Astrocyte of the spinal cord (primary cell): ENCODE measurements at regions not wholly inside any gene's neighbourhood (a gene's known extent, or its start where the extent isn't known, plus 50 kb on each side); places are given as distances from the start of the nearest gene placed in this dataset.

Experiments
- DNase-seq: peaks from one replicate; pipeline ENCODE4 v3.0.0; 2011; ENCODE audit warnings: low read depth, low spot score
- H3K4me3 ChIP-seq: 2 replicates; pipeline ENCODE4 v1.5.1; 2011; ENCODE audit warnings: low read depth, mild to moderate bottlenecking, low read length, moderate library complexity
- in situ Hi-C: cut with HindIII; loops from 2 replicates; pipeline ENCODE4 v1.10.0; 2017; ENCODE audit warnings: low sequenced_read_pairs
- TF ChIP-seq, protein P1 (sequence below): IDR thresholded peaks from 2 replicates; pipeline ENCODE4 v1.5.1; 2012; ENCODE audit warnings: low read depth, mild to moderate bottlenecking, low read length, inconsistent platforms

GRCh38 chr12:98431089-98431488, 84.3 kb upstream of the TMPO start:
- H3K4me3 ChIP-seq, result no peak overlapping the region
- TF ChIP-seq, protein P1, sequence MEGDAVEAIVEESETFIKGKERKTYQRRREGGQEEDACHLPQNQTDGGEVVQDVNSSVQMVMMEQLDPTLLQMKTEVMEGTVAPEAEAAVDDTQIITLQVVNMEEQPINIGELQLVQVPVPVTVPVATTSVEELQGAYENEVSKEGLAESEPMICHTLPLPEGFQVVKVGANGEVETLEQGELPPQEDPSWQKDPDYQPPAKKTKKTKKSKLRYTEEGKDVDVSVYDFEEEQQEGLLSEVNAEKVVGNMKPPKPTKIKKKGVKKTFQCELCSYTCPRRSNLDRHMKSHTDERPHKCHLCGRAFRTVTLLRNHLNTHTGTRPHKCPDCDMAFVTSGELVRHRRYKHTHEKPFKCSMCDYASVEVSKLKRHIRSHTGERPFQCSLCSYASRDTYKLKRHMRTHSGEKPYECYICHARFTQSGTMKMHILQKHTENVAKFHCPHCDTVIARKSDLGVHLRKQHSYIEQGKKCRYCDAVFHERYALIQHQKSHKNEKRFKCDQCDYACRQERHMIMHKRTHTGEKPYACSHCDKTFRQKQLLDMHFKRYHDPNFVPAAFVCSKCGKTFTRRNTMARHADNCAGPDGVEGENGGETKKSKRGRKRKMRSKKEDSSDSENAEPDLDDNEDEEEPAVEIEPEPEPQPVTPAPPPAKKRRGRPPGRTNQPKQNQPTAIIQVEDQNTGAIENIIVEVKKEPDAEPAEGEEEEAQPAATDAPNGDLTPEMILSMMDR, result no peak
- DNase-seq, result no peak
- in situ Hi-C loops, result no loop called here

- no peak for DNase-seq
- TF ChIP-seq, protein P1, result no peak
- in situ Hi-C loops, result no loop called here
- H3K4me3 ChIP-seq, result no peak overlapping the region
Measured at GRCh38 chr12:98437166-98437565, 78.2 kb upstream of the TMPO start.

DNA sequence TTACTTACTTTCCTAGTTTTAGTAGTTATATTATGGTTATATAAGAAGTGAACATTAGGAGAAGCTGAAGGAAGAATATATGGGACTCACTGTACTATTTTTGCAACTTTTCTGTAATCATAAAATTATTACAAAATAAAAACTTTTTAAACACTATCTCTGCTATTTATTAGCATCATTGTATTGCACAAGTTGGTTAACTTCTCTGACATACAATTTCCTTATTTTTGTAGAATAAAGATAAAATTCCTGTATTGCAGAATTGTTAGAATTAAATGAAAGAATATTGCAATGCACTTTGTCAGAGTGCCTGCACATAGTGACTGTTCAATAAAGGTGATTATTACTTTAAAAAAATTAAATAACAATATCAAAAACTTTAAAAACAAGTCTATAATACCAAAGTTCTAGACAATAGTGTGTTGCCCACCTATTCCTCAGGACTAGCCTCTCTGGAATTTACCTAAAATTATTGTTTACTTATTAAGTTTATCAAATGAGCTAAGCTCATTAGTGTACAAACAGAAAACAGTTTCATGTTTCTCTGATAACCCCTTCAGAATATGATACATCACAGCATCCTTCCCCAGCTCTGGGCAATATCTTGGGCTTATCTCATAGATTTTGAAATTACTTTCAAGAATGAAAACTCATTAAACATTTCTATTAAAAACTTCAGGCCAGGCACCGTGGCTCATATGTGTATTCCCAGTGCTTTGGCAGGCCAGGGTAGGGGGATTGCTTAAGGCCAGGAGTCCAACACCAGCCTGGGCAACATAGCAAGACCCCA, 77.4 kb upstream of the TMPO start:
- no peak for DNase-seq
- in situ Hi-C loops, result no loop called here
- TF ChIP-seq, protein P1, result no peak
- no peak overlapping the region for H3K4me3 ChIP-seq

GRCh38 chr12:98438656-98439230, 76.6 kb upstream of the TMPO start:
- TF ChIP-seq, protein P1, result no peak
- in situ Hi-C loops, result no loop called here
- no peak for DNase-seq
- H3K4me3 ChIP-seq, result no peak overlapping the region

- DNase-seq, result peak; percentile 15
- in situ Hi-C loops, result no loop called here
- no peak overlapping the region for H3K4me3 ChIP-seq
- TF ChIP-seq, protein P1, result no peak
Measured at GRCh38 chr12:98439471-98439951, 75.9 kb upstream of the TMPO start.

GRCh38 chr12:98439981-98440581, 75.3 kb upstream of the TMPO start:
- peak; percentile 86 for DNase-seq
- no peak overlapping the region for H3K4me3 ChIP-seq
- TF ChIP-seq, protein P1, result no peak
- in situ Hi-C loops, result no loop called here
